ENCODE measurements at regions not wholly inside any gene's neighbourhood (a gene's known extent, or its start where the extent isn't known, plus 50 kb on each side); places are given as distances from the start of the nearest gene placed in this dataset.

DNA sequence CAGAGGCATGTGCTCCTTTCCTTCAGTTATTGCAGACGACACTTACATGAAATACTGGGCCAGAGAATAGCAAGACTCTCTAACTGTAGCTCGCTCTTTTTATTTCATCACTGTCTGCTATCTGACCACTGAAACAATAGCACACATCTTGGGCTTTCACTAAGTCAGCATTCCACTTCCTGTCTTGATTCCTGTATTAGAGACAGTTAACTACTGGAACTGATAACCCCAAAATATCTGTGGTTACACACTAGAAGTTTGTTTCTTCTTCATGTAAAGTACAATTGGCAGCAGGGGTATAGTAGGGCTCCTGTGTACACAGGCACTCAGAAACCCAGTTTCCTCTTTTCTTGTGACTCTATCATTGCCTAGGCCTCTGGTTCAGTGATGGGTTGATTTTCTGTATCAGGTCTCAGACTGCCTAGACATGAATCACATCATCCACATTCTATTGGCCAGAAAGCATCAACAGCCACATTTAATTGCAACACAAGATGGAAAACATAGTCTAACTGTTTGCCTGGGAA is 230.2 kb upstream of the CD96 start:
- DNase-seq (ENCODE audit: low spot score): no peak

DNA sequence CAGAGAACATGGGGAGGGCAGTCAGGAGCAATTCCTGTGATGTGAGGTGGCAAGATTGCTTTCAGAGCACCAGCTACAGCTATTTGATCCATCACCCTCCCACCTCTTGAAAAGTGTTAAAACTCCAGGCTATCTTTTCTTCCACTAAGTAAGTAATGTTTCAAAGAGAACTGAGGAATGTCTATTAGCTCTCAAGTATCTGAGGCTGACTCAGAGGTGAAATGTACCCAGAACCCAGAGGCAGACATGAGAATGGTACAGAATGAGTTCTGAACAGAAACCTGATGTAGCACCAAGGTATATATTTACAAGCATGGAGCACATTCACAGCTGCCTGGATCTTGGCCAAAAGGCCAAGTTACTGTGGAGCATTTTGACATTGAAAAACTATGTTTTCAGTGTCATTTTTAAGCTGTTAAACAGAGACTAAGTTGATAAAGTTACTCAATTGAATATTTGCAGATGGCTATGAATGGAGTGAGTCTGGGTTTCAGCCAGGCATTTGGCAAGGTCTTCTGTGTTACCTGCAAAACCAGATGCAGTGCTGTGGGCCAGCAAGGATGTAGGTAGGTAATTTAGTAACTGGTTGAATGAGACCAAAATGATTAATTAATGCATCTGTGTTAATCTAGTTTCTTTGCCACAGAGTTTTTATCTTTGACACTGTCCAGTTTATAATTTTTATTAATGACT is 227.7 kb upstream of the CD96 start:
- DNase-seq (ENCODE audit: low spot score): no peak

DNA sequence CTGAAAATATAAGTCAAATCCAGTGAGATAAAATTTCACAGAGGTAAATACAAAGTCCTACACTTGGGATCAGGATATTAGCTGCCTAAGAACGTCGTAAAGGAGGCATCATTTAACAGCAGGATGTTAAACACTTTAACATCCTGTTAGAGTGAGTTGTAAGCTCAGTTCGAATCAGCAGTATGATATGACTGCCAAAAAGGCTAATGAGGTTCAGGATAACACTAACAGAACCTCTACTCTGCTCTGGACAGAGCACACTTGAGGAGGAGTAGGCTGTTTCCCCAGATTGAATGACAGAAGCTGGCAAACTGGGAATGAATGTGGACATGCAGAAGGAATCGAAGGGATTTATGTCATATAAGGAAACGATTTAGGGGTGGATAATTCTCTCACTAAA is 227.1 kb upstream of the CD96 start:
- DNase-seq (ENCODE audit: low spot score): no peak

DNA sequence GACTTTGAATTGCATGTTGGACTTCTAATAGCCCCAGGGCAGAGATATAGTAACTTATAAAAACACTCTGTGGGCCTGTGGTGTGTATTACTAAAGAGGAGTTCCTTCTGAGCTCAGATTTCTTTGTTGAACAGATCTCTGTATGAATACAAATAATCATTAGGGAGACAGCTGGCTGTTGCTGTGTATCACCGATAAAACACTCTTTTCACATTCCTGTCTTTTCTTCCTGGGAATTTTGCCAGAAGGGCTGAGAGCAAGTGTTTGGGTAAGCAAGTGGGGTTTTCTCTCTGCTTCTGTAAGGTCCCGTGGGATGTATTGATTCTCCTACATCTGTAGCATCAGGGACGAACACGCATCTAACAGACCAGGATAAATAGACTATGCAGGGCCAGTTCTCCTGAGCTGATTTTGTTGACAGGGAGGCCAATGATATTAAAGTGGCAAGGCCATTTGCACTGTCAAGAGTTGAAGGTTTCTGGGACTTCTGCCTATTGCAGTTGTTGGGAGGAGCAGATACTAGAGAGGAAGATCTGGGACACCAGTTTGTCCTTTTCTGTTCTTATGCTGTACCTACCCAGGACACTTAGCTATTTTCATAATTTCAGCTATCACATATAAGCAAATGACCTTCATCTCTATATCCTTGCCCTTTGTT is 225.9 kb upstream of the CD96 start:
- DNase-seq (ENCODE audit: low spot score): peak; percentile 32

DNA sequence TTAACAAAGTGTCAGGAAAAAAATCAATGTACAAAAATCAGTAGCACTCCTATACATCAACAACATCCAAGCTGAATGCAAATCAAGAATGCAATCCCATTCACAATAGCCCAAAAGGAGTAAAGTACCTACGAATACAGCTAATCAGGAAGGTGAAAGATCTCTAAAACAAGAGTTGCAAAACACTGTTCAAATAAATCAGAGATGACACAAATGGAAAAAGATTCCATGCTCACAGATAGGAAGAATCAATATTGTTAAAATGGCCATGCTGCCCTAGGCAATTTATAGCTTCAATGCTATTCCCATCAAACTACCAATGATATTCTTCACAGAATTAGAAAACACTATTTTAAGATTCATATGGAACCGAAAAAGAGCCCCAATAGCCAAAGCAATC is 223.7 kb upstream of the CD96 start:
- DNase-seq (ENCODE audit: low spot score): no peak

DNA sequence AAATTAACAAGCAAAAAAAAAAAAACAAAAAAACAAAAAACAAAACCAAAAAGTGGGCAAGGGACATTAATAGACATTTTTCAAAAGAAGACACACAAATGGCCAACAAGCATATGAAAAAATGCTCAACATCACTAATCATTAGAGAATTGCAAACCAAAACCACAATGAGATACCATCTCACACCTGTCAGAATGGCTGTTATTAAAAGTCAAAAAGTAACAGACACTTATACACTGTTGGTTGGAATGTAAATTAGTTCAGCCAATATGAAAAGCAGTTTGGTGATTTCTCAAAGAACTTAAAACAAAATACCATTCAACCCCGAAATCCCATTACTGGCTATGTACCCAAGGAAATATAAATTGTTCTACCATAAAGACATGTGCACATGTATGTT is 222.4 kb upstream of the CD96 start:
- DNase-seq (ENCODE audit: low spot score): no peak

DNA sequence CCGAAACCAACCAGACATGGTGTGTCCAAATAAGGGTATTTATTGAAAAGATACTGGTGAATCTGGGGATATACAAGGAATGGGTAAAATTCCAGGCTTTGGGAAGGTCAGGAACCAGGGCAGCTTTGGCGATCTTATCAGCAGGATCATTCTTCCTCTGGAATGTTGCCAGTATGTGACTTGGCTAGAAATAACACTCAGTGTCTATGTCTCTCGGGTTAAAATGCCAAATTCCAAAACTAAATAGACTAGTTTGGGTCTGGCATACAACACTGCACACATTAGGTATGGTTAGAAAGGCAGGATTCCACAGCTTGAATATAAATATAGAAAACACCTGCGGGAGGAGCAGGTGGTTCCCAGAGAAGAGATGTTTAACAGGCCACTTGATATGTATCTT is 220.2 kb upstream of the CD96 start:
- DNase-seq (ENCODE audit: low spot score): no peak

DNA sequence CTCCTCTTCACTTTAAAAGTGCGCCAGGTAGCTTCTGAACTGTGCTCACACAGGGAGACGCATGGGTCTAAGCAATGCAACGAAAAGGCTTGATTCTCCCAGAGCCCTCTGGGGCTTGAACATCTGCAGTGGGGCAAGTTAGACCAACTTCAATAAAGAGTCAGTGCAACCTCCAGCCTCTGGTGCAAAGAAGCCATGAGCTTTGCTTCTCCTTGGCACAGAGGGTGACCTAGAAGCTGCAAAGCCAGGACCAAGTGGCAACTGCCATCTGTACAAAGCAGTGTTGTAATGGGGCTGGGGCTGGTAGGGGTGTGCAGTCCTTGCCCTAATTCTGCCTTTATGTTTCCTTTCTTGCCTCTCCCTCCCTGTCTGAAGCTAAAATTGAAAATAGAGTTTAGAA is 219.0 kb upstream of the CD96 start:
- DNase-seq (ENCODE audit: low spot score): no peak

DNA sequence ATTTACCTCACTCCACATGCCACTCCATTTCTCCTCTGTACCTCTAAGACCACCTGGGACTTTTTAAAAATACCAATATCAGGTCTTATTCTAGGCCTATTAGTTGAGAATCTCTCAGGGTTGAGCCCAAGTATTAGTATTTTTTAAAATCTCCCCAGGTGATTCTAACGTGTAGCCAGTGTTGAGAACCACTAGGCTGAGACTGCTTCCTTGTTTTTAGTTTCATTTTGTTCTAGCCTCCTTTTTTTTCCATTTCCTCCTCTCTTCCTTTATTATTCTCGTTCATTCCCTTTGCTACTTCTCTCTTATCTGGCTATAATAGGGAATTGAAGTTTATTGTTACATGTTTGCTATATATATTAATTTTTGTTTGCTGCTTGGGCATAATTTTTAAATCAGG is 217.8 kb upstream of the CD96 start:
- no peak for DNase-seq (ENCODE audit: low spot score)

DNA sequence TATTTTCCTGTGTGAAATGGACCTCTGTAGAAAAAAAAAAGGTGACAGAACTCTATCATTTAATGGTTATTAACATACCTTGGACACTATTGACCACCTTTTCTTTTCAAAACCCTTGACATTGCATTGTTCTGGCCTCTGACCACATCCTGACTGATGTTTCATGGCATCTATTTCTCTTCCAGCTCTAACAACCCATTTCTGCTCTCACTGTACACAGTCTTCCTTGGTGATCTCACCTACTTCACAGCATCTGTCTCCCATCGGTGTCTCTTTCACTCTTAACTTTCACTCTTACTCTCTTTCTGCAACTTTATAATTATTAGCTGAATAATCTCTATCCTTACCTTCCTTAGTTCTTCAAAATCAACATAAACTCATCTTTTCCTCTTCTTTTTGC is 217.4 kb upstream of the CD96 start:
- DNase-seq (ENCODE audit: low spot score): no peak

DNA sequence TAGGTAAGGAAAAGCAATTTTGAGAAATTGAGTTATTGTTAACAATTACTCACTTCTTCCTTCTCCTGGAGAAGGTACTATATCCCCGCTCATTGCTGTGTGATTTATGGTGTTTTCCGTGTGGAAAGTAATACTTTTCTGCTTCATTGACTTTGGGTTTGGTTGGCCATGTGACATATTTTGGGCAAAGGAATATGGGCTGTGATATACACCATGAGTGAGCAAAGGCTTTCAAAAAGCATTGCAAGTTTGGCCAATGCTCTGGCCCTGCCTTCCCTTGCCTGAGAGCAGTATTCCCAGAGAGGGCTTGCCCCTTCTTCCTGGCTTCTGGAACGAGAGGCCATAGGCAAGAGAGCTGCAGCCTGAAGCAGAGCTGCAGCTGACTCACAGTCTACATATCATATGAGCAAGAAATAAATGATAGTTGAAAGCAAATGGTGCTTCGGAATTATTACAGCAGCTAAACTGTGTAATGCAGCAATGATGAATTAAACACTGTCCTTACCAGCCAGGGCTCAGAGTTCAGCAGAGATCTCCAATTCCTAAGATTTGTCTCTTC is 216.8 kb upstream of the CD96 start:
- DNase-seq (ENCODE audit: low spot score): no peak

DNA sequence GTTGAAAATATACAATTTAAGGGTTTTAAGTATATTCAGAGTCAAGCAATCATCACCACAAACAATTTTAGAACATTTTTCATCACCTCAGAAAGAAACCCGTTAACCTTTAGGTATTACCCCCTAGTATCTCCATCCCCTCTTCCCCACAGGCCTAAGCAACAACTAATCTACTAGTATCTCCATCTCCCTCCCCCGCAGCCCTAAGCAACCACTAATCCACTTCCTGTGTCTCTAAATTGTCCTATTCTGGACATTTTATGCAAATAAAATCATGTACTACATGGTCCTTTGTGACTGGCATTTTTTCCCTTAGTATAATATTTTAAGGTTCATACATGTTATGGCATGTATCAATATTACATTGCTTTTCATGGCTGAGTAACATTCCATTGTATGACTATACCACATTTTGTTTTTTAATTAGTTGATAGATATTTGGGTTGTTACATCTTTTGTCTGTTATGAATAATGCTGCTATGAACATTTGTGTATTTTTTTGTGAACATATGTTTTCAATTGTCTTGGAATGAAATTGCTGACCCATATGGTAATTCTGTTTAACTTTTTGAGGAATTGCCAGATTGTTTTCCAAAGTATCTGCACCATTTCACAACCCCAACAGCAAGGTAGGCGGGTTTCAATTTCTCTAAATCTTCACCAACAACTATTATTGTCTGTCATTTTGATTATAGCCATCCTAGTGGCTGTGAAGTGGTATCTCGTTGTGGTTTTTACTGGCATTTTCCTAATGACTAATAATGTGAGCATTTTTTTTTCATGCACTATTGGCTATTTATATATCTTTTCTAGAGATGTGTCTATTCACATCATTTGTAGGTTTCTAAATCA is 215.6 kb upstream of the CD96 start:
- DNase-seq (ENCODE audit: low spot score): no peak

DNA sequence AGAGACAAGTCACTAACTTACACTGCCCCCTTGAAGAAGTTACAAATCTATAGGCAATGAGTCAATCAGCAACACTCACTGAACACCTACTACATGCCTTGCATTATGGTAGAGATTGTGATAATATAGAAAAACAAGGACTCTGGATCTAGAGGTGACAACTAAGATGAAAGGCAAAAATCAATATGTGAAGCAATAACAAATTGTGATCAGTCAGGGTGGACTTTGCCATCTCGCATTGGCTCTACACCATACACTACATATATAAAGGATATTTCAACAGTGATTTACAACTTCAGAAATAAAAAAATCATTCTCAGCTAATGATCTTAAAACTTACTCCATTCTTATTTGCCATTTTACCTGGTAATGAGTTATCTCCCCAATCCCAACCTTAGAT is 210.7 kb upstream of the CD96 start:
- no peak for DNase-seq (ENCODE audit: low spot score)

DNA sequence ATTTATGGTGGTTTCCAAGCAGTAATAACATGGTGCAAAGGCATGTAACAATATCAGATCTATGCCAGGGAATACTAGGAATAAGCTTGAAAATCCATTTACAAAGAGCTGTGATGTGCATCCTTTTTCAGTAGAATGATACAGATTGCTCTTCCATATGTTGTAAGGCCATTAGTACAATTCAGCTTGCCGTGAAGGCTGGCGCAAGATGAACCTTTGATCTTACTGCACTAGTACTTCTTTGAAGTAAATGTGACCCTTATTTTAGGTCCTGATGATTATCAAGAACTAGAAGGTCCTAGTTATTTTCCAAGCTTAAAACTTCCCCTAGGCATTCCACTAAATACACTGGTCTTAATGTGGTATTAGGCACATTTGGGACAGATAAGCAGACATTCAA is 210.1 kb upstream of the CD96 start:
- DNase-seq (ENCODE audit: low spot score): no peak

DNA sequence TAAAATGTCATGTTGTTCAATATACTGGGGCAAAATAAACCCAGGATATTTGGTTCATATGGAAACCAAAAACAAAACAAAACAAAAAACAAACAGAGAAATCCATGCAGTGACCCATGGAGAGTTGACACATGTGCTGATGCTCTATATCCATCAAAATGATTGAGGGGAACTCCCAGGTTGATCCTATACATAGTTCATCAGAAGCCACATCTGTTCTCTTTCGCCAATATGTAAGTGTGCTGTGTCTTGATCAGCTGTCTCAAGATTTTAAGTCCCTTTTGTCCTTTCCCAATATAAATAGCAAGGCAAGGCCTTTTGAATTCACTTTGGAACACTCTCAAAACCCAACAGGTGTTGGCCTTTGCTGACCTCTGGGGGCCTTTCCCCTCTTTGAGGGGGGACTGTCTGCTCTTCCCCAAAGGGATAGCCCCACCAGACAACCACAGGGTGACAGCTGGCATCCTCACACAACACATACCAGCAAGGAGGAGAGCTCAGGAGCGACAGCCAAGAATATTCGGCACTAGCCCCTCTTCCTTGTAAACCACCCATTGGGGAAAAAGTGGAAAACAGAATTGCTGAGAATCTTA is 209.4 kb upstream of the CD96 start:
- DNase-seq (ENCODE audit: low spot score): no peak

DNA sequence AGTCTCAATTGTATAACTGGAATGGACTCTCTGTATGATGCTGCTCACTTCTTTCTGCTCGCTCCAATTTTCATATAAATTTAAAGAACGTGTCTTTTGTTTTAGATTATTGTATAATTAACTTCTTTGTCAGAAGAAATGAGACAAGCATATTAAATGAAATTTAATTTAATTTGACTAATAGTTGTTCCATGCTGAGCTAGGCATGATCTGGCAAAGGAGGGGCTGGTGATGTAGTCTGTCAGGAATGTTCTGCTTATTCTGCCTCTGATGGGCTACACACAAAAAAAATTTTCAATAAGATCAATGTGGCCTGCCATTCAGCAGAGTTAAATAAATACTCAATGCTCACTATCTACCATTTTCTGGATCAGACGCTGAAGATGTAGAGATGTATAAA is 208.4 kb upstream of the CD96 start:
- DNase-seq (ENCODE audit: low spot score): peak; percentile 19

DNA sequence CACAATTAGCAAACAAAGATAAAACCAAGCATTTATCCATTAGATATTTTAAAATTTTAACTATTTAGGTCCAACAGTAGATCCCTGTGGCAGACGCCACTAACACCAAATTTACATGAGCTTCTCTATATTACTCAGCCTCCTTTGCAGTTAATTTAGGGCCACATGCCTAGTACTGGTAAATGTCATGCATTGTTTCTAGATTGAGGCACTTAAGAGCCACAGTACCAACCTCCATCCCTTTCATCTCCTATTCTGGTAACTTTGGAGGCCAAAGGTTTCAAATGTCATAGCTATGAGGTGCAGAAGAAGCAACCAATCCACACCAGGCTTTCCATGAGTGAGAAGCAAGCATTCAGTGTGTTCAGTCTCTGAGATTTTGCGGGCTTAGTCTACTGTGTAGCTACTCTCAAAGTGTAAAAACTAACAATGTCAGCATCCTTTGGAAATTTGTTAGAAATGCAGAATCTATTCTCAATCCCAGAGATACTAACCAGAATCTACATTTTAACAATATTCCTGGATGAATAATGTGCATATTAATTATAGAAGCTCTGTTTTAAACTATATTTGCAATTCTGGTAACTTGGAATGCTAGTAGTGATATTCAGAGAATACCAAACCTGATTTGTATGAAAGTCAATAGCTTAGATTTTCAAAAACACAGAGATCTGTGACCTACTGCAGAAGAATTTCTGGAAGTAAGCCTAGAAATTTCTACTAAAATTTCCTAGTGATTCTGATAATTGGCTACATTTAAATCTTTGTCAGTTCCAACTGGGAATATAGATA is 206.3 kb upstream of the CD96 start:
- no peak for DNase-seq (ENCODE audit: low spot score)

DNA sequence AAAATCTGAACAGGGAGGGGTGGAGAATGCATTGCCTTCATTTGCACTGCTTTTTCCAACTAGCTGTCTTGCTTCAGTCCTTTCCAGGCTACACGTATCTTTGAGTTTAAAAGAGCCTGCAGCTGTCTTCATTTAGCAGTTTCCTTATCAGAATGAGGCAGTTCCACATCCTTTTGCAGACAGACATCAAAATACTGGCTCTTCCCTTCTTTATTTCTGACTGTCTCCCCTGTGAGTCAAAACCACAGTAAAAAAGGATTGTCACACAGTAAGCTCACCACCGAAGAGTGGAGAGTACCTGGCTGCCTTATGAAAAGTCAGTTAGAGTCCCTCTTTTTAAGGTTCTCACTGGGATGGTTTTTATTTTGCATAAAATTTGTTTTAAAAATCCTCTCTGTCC is 205.5 kb upstream of the CD96 start:
- DNase-seq (ENCODE audit: low spot score): no peak

DNA sequence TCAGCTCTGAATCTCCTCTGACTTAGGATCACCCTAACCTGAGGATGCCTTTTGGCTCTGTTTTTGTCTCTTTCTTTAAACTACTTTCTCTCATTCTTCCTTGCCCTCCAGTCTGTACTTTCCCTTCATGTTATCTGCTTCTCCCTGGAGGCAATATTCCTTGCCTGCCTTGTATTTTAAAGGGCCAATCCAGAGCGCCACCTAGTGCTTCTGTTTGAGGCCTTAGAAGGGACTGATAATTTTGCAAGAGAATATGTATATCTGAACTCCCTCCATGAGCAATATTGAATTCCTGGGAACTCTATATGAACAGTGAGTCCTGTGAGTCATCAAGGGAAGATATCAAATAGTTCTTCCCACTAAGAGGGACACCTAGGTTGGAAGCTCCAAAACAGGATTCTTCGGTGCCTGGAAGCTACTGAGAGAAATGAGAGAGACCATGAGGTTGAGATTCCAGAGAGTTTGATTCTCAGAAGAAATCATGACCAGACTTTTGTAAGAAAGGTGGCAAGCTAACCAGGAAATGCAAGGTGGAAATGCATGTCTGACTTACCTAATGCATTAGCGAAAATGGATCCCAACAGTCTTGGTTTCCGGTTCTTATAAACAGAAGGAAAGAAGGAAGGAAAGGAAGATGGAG is 203.8 kb upstream of the CD96 start:
- DNase-seq (ENCODE audit: low spot score): peak; percentile 52

DNA sequence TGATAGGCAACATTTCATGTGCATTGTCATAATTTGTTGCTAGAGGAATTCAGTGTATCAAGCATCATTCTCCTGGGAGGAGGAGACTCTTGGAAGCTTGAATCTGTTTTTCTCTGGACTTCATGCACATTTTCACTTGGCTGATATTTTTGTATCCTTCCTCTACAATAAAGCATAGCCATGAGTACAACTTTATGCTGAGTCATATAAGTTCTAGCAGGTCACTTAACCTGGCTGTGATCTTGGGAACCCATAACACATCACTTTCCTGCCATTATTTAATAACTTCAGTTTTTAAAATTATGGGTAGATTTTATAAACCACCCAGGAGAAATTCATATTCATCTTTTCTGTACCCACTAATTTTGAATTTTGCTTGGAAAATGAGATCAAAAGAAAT is 203.0 kb upstream of the CD96 start:
- DNase-seq (ENCODE audit: low spot score): no peak

DNA sequence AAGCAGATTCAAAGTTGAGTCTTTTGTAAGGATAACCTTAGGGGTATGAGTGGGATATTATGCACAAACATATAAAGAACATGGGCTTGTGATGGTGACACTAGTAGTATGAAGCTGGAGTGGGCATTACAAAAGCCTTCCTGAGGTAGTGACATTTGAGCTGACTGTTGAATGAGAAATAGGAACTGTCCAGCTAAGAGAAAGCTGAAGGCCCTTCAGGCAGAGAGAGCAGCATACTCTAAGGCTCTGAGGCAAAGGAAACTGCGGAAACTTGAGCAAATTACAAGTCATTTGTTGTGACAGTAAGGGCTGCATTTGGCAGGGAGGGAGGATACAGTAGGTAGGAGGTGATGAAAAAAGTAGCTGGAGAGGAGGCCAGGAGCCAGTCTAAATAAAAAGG is 190.7 kb upstream of the CD96 start:
- DNase-seq (ENCODE audit: low spot score): no peak

Data from AG08396 (cell line).